Retinal pigment epithelial cell (primary cell): ENCODE measurements at regions not wholly inside any gene's neighbourhood (a gene's known extent, or its start where the extent isn't known, plus 50 kb on each side); places are given as distances from the start of the nearest gene placed in this dataset.

Source experiments
- DNase-seq: peaks from one replicate; pipeline ENCODE4 v3.0.0-alpha.2; 2010; ENCODE audit warnings: low read depth
- H3K4me3 ChIP-seq: 2 replicates; pipeline ENCODE4 v1.5.1; 2011; ENCODE audit warnings: mild to moderate bottlenecking, low read length, control low read depth, moderate library complexity
- CTCF ChIP-seq: conservative IDR thresholded peaks from 2 replicates; pipeline ENCODE4 v1.5.1; 2011; ENCODE audit warnings: low read depth, low read length, control low read depth, inconsistent platforms

GRCh38 chr21:35607406-35607805 is 452.9 kb downstream of the SETD4 start:
- H3K4me3 ChIP-seq, result no peak overlapping the region
- DNase-seq, result no peak
- no peak for TF ChIP-seq CTCF

DNA sequence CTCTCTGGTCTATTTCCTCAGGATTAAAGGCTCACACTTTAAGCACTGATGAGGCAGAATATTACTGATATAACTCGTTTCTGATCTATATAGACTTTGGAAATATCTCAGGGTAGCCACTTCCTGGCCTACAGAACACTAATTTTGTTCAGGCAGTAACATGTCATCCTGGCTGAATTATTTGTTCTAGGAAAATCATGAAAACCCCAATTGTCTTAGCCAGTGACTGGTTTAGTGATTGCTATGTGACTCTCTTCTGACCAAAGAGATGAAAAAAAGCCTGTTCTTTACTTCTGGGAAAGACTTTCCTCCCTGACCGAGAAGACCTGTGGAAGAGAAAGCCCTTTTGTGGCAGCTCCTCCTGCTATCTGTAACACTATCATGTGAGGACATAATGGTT is 453.7 kb downstream of the SETD4 start:
- TF ChIP-seq CTCF, result no peak
- no peak for DNase-seq
- no peak overlapping the region for H3K4me3 ChIP-seq

DNA sequence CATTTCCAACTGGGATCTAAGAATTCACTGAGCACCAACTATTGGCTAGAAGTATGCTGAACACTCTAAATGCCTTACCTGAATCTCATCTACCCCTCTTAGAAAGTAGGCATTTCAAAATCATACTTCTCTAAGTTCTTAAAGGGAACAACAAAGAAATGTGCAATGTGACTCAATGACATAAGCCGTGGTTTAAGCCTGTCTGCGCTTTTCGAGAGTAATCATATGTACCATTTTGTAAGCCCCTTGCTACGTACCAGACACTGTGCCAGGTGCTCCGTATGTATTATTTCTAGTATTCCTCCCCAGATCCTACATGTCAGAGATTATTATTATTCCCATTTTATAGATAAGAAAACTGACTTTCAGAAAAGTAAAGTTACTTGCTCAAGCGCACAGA is 454.2 kb downstream of the SETD4 start:
- H3K4me3 ChIP-seq, result no peak overlapping the region
- no peak for TF ChIP-seq CTCF
- DNase-seq, result no peak

- no peak for DNase-seq
- no peak overlapping the region for H3K4me3 ChIP-seq
- TF ChIP-seq CTCF, result peak; percentile 7
Observed at GRCh38 chr21:35603494-35603893, 456.8 kb downstream of the SETD4 start.

DNA sequence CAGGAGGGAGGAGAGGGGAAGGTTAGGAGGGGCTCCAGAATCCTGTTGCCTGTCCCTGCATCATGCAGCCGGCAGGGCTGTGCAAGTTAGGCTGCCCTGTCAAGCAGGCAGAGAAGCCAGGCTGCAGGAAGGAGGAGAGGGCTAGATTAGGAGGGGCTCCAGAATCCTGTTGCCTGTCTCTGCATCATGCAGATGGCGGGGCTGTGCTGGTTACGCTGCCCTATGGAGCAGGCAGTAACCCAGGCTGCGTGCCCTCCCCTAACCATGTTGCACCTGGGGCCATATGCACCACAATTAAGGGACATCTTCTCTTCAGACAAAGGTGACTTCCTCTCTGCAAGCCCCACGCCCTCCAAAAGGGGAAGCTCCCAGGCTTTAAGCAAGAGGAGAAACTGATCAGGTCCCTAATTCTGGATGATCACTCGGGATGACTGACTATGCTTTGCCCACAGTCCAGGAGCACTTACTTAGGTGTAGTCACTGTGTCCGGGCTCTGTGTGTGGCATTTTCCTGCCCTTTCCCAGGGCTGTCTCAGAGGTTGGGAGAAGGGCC is 457.4 kb downstream of the SETD4 start:
- no peak overlapping the region for H3K4me3 ChIP-seq
- no peak for TF ChIP-seq CTCF
- no peak for DNase-seq

GRCh38 chr21:35601211-35601610 is 459.1 kb downstream of the SETD4 start:
- TF ChIP-seq CTCF, result no peak
- no peak overlapping the region for H3K4me3 ChIP-seq
- DNase-seq, result no peak

DNA sequence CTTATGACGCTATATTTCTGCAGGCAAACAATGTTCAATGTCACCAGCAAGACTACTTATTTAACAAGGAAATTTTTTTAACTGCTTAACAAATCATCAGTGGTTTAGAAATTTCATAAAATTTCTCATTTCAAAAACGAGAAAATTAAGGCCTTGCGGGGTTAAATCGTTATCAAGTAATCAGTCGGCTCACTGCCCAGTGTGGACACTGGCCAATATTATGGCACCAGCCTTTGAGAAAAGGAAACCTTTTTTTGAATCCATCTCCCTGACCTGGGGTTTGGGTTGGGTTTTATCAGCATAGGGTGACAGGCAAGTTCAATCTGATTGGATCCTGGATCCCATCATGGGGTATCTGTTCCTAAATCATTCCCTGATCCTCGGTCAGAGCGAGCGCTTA is 461.2 kb downstream of the SETD4 start:
- no peak overlapping the region for H3K4me3 ChIP-seq
- no peak for DNase-seq
- TF ChIP-seq CTCF, result no peak
